ENCODE measurements at regions not wholly inside any gene's neighbourhood (a gene's known extent, or its start where the extent isn't known, plus 50 kb on each side); places are given as distances from the start of the nearest gene placed in this dataset.

DNA sequence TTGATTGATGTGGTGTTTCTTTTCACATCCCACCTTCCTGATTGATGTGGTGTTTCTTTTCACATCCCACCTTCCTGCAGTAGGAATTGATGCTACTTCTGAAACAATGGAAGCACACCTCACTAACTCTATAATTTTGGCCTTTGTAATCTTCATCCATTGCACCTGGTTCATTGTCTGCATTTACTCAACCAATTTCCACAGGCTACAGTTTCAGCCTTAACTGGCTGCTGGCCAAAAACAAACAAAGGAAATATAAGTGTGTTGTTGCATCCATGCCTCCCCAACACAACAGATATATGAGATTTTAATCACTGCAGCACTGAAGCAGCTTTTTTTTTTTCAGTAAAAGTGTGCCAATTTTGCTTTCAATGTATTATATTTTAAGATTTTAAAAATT lies 867.6 kb upstream of the PCDH7 start:
- TF ChIP-seq, protein P1, sequence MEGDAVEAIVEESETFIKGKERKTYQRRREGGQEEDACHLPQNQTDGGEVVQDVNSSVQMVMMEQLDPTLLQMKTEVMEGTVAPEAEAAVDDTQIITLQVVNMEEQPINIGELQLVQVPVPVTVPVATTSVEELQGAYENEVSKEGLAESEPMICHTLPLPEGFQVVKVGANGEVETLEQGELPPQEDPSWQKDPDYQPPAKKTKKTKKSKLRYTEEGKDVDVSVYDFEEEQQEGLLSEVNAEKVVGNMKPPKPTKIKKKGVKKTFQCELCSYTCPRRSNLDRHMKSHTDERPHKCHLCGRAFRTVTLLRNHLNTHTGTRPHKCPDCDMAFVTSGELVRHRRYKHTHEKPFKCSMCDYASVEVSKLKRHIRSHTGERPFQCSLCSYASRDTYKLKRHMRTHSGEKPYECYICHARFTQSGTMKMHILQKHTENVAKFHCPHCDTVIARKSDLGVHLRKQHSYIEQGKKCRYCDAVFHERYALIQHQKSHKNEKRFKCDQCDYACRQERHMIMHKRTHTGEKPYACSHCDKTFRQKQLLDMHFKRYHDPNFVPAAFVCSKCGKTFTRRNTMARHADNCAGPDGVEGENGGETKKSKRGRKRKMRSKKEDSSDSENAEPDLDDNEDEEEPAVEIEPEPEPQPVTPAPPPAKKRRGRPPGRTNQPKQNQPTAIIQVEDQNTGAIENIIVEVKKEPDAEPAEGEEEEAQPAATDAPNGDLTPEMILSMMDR (IDR thresholded peaks at IDR 0.05; ENCODE audit: poor library complexity, severe bottlenecking): no peak
- TF ChIP-seq EP300 (conservative IDR thresholded peaks at IDR 0.05; ENCODE audit: poor library complexity, severe bottlenecking): no peak
- no peak for TF ChIP-seq TAF1 (IDR thresholded peaks at IDR 0.05; ENCODE audit: low read depth)
- no peak for TF ChIP-seq RAD21 (conservative IDR thresholded peaks at IDR 0.05)
- TF ChIP-seq, protein P2, sequence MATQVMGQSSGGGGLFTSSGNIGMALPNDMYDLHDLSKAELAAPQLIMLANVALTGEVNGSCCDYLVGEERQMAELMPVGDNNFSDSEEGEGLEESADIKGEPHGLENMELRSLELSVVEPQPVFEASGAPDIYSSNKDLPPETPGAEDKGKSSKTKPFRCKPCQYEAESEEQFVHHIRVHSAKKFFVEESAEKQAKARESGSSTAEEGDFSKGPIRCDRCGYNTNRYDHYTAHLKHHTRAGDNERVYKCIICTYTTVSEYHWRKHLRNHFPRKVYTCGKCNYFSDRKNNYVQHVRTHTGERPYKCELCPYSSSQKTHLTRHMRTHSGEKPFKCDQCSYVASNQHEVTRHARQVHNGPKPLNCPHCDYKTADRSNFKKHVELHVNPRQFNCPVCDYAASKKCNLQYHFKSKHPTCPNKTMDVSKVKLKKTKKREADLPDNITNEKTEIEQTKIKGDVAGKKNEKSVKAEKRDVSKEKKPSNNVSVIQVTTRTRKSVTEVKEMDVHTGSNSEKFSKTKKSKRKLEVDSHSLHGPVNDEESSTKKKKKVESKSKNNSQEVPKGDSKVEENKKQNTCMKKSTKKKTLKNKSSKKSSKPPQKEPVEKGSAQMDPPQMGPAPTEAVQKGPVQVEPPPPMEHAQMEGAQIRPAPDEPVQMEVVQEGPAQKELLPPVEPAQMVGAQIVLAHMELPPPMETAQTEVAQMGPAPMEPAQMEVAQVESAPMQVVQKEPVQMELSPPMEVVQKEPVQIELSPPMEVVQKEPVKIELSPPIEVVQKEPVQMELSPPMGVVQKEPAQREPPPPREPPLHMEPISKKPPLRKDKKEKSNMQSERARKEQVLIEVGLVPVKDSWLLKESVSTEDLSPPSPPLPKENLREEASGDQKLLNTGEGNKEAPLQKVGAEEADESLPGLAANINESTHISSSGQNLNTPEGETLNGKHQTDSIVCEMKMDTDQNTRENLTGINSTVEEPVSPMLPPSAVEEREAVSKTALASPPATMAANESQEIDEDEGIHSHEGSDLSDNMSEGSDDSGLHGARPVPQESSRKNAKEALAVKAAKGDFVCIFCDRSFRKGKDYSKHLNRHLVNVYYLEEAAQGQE (IDR thresholded peaks at IDR 0.05; ENCODE audit: borderline replicate concordance): no peak
- TF ChIP-seq EZH2 (IDR thresholded peaks at IDR 0.05; ENCODE audit: borderline replicate concordance, insufficient read depth, low read length, poor library complexity, severe bottlenecking): no peak
- TF ChIP-seq SMC3 (conservative IDR thresholded peaks at IDR 0.05; ENCODE audit: poor library complexity): no peak
- no peak for TF ChIP-seq POLR2AphosphoS5 (IDR thresholded peaks at IDR 0.05)

Measured in neural cell (in vitro differentiated cells).